ENCODE measurements at regions not wholly inside any gene's neighbourhood (a gene's known extent, or its start where the extent isn't known, plus 50 kb on each side); places are given as distances from the start of the nearest gene placed in this dataset.

DNA sequence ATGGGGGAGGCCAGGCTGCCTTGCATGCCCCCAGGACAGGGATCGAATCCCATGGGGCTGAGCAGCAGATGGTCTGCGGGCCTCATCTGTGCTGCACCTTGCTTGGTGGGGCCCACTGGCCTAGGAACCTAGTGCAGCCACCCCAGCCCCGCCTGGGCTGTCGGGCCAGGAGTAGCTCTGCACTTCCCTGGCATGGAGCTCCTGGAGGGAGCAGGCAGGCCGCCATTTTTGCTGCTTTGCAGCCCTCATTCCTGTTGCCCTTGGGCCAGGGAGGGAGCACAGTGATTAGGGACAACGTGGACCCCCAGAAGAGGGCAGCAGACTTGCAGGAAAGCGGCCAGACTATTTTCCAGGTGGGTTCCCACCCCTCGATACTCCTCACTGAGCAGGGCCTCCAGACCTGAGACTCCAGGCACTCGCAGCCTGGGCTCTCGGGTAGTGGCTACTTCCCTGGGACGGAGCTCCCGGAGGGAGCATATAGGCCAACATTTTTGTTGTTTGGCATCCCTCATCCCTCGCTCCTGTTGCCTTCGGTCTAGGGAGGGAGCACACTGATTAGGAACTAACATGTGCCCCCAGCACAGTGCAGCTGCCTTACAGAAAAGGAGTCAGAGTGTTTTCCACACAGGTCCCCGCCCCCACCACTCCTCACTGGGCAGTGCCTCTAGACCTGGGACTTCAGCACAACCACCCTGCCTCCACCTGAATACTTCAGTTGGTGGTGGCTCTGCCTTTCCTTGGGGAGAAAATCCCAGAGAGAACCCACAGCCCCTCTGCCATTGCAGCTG, 99.5 kb downstream of the MAIP1 start:
- no peak overlapping the region for H3K4me3 ChIP-seq (ENCODE audit: low read depth, low read length)
- TF ChIP-seq, protein P1, sequence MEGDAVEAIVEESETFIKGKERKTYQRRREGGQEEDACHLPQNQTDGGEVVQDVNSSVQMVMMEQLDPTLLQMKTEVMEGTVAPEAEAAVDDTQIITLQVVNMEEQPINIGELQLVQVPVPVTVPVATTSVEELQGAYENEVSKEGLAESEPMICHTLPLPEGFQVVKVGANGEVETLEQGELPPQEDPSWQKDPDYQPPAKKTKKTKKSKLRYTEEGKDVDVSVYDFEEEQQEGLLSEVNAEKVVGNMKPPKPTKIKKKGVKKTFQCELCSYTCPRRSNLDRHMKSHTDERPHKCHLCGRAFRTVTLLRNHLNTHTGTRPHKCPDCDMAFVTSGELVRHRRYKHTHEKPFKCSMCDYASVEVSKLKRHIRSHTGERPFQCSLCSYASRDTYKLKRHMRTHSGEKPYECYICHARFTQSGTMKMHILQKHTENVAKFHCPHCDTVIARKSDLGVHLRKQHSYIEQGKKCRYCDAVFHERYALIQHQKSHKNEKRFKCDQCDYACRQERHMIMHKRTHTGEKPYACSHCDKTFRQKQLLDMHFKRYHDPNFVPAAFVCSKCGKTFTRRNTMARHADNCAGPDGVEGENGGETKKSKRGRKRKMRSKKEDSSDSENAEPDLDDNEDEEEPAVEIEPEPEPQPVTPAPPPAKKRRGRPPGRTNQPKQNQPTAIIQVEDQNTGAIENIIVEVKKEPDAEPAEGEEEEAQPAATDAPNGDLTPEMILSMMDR (IDR thresholded peaks at IDR 0.05; ENCODE audit: low read depth, low read length), result no peak

DNA sequence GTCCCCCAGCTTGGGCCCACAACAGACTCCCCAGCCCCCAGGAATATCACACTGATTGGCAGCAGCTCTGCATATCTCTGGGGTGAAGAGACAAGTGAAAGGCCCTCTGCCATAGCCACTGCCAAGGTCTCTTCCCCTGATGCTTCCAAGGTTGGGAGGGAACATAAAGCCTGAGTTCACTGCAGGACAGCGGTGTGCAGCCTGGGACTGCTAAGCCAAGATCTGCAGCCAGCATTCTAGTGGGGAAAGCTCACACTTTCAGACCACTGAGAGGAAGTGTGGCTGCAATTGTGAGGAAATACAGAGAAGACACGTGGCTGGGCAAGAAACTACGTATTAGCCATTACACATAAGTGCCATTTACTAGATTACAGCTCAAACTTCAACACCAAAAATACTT, 100.7 kb downstream of the MAIP1 start:
- no peak overlapping the region for H3K4me3 ChIP-seq (ENCODE audit: low read depth, low read length)
- TF ChIP-seq, protein P1 (IDR thresholded peaks at IDR 0.05; ENCODE audit: low read depth, low read length), result no peak

DNA sequence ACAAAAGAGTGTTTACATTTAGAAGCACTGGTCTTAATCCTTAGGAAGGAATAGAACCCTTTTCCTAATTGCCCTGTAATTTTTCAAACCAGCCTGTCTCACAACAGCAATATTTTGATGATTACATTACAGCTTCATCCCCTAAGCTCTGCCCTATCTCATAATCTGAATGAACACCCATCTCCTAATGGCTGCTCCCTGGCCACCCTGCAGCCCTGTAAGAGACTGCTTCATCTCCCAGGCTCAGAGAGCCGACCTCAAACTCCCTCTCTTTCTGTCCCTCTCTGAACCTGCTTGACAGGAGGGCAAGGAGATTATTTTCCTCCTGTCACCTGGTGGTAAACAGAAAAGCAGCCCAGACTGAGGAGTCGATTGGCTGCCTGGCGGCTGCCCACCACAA, 107.8 kb downstream of the MAIP1 start:
- H3K4me3 ChIP-seq (ENCODE audit: low read depth, low read length), result no peak overlapping the region
- TF ChIP-seq, protein P1 (IDR thresholded peaks at IDR 0.05; ENCODE audit: low read depth, low read length), result no peak

DNA sequence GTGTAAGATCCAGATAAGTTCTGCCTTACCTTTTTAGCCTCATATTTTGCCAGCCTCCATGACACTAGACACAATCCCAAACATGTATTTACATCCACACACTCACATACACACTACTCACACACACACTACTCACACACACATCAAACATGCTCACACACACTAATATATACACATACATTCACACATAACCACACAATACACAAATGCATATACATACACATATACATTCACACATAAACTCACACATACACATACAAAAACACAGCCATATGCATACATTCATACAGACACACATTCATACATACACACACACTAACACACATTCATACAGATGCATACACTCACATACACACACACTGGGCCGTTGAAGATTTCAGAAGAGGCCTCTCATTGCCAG, 109.5 kb downstream of the MAIP1 start:
- H3K4me3 ChIP-seq (ENCODE audit: low read depth, low read length), result no peak overlapping the region
- TF ChIP-seq, protein P1 (IDR thresholded peaks at IDR 0.05; ENCODE audit: low read depth, low read length), result no peak

DNA sequence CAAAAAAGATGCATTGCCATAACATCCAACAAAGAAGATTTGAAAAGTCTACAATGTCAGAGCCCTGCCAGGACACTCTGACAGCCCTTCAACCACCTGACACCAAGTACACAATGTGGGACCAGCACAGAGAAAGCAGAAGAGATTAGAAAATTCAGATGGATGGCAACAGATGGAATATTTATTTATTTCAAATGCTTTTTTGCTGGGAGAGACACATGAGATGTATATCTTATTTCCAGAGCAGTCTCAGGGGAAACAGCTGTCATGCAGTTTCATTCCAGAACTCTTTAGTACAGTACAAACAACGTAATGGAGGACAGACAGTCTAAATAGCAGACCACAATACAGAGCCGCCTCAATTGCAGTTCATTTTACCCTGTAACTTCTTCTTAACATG, 110.1 kb downstream of the MAIP1 start:
- TF ChIP-seq, protein P1 (IDR thresholded peaks at IDR 0.05; ENCODE audit: low read depth, low read length), result no peak
- H3K4me3 ChIP-seq (ENCODE audit: low read depth, low read length), result no peak overlapping the region

DNA sequence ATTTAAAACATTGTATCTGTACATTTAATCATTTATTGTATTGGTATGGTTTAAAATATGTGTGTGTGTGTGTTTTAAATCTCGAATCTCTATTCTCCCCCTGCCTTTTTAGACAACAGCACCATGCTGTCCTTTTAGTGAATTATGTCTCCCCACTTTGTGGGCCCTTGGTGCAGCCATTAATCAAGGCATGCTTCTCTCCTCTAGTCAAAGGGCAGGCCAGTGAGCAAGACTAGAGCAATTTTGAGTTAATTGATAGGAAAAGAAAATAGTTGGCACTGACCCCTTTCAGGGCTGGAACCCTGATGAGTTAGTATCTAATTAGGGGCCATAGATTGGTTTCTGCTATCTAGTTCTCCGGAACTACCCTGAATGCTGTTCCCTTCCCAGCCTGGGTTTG, 111.0 kb downstream of the MAIP1 start:
- TF ChIP-seq, protein P1 (IDR thresholded peaks at IDR 0.05; ENCODE audit: low read depth, low read length), result no peak
- H3K4me3 ChIP-seq (ENCODE audit: low read depth, low read length), result no peak overlapping the region

GRCh38 chr2:200068642-200069041, 113.3 kb downstream of the MAIP1 start:
- no peak overlapping the region for H3K4me3 ChIP-seq (ENCODE audit: low read depth, low read length)

More at GRCh38 chr2:200068642-200069041, 113.3 kb downstream of the MAIP1 start:
- TF ChIP-seq, protein P1 (IDR thresholded peaks at IDR 0.05; ENCODE audit: low read depth, low read length), result no peak
